Left ventricle myocardium inferior (tissue), 1 donor: ENCODE measurements at regions not wholly inside any gene's neighbourhood (a gene's known extent, or its start where the extent isn't known, plus 50 kb on each side); places are given as distances from the start of the nearest gene placed in this dataset.

ENCODE experiments used
- DNase-seq: peaks from one replicate; pipeline ENCODE4 v3.0.0-alpha.2; 2020
- H3K27ac ChIP-seq: fragments of 200-600 bp; replicated peaks from 2 replicates; pipeline ENCODE4 v1.8.0; 2021
- H3K27me3 ChIP-seq: fragments of 200-600 bp; 2 replicates; pipeline ENCODE4 v1.8.0; 2021; ENCODE audit warnings: low read depth
- H3K36me3 ChIP-seq: fragments of 200-600 bp; 2 replicates; pipeline ENCODE4 v1.8.0; 2021
- H3K4me1 ChIP-seq: fragments of 200-600 bp; 2 replicates; pipeline ENCODE4 v1.8.0; 2021
- H3K4me3 ChIP-seq: fragments of 200-600 bp; 2 replicates; pipeline ENCODE4 v1.8.0; 2021; ENCODE audit warnings: mild to moderate bottlenecking, moderate library complexity
- H3K9me3 ChIP-seq: fragments of 200-600 bp; replicated peaks from 2 replicates; pipeline ENCODE4 v1.8.0; 2021
- CTCF ChIP-seq: fragments of 200-600 bp; IDR thresholded peaks from 2 replicates; pipeline ENCODE4 v1.8.0; 2021; ENCODE audit warnings: antibody characterized with exemption, mild to moderate bottlenecking, borderline replicate concordance
- intact Hi-C: fragments of 100-400 bp; cut with micrococcal nuclease; formaldehyde crosslinking; loops from one replicate; pipeline ENCODE4 v1.11.0; 2022
- donor health status: DM: no; HTN: yes; CAD: no; lungs with severe emphysema.

DNA sequence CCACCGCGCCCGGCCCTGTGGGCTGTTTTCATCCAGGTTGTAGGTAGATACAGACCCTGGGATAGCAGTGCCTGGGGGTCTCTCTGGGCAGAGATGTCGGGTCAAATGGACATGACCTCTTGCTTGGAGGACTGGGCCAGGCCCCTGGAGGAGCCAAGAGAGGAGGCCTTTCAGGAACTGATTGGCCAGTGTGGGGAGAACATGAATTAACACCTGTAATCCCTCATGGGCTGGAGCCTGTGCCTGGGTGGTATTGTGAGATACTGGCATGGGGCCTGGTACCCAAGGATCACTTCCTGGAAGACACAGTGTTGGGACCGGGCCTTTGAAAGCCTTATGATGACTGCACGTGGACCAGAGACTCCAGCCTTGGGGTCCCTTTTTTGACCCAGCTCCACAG, 158.7 kb upstream of the SKOR2 start:
- Histone ChIP-seq H3K27ac (no peak overlapping the region), H3K4me3 (no peak overlapping the region), H3K36me3 (no peaks in the 10 kb centered on the region), H3K9me3 (no peaks in the 10 kb centered on the region), H3K4me1 (no peaks in the 10 kb centered on the region), H3K27me3 (peaks cover 30% of the 10 kb centered on the region)
- intact Hi-C loops: no loop called here
- no peak for DNase-seq
- no peak for TF ChIP-seq CTCF

DNA sequence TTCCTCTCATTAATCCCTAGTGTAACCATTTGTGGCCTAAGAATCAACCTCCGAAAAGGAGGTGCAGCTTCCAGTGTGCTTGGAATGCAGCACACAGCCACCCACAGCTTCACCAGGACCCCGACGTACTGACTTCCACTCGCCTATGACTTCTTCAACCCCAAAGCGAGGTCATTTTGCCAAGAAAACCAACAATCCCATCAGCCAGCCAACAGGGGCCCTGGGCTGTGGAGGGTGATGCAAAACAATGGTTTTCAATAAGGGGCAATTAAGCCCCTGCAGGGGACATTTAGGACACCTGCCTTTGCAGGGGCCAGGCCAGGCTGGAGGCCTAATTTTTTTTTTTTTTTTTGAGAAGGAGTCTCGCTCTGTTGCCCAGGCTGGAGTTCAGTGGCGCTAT, 158.1 kb upstream of the SKOR2 start:
- Histone ChIP-seq H3K4me3 (no peak overlapping the region), H3K4me1 (no peaks in the 10 kb centered on the region), H3K27ac (no peak overlapping the region), H3K9me3 (no peaks in the 10 kb centered on the region), H3K36me3 (no peaks in the 10 kb centered on the region), H3K27me3 (peaks cover 24% of the 10 kb centered on the region)
- DNase-seq: no peak
- intact Hi-C loops: no loop called here
- no peak for TF ChIP-seq CTCF

- no peak for DNase-seq
- peaks cover 6% of the 10 kb centered on the region for H3K27me3 ChIP-seq
- H3K36me3 ChIP-seq: no peaks in the 10 kb centered on the region
- no peaks in the 10 kb centered on the region for H3K9me3 ChIP-seq
- no peak overlapping the region for H3K27ac ChIP-seq
- H3K4me3 ChIP-seq: no peak overlapping the region
- no peak for TF ChIP-seq CTCF
- intact Hi-C loops: no loop called here
- no peaks in the 10 kb centered on the region for H3K4me1 ChIP-seq
Measured at GRCh38 chr18:47407736-47408135, 156.3 kb upstream of the SKOR2 start.

GRCh38 chr18:47404845-47405244, 153.4 kb upstream of the SKOR2 start:
- H3K4me1 ChIP-seq: no peaks in the 10 kb centered on the region
- H3K4me3 ChIP-seq: no peak overlapping the region
- H3K27ac ChIP-seq: no peak overlapping the region
- peaks cover 6% of the 10 kb centered on the region for H3K27me3 ChIP-seq
- H3K9me3 ChIP-seq: no peaks in the 10 kb centered on the region
- H3K36me3 ChIP-seq: no peaks in the 10 kb centered on the region
- intact Hi-C loops: no loop called here
- no peak for TF ChIP-seq CTCF
- no peak for DNase-seq

DNA sequence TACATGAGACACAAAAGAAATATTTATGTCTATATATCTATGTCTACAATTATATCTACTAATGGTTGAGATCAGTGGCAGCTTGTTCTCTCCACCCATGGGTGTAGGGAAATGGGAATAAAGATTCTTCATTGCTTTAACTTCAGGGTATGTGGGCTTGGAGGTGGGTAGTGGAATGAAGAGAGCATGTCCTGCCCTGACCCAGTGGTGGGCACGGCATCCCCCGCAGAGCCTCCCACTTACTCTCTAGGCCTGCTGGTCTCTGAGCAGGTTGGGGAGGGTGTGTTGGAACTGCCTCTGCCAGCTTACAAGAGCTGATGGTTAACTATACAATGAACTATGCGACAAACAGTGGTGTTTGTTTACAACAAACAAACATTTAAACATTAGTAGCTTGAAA, 152.5 kb upstream of the SKOR2 start:
- Histone ChIP-seq H3K4me3 (no peak overlapping the region), H3K9me3 (no peaks in the 10 kb centered on the region), H3K27me3 (peaks cover 15% of the 10 kb centered on the region), H3K27ac (no peak overlapping the region), H3K4me1 (no peaks in the 10 kb centered on the region), H3K36me3 (no peaks in the 10 kb centered on the region)
- no peak for DNase-seq
- intact Hi-C loops: no loop called here
- no peak for TF ChIP-seq CTCF

GRCh38 chr18:47403317-47403716, 151.9 kb upstream of the SKOR2 start:
- Histone ChIP-seq H3K27me3 (peaks cover 21% of the 10 kb centered on the region), H3K4me3 (no peak overlapping the region), H3K4me1 (no peaks in the 10 kb centered on the region), H3K36me3 (no peaks in the 10 kb centered on the region), H3K27ac (no peak overlapping the region), H3K9me3 (no peaks in the 10 kb centered on the region)
- intact Hi-C loops: no loop called here
- no peak for DNase-seq
- no peak for TF ChIP-seq CTCF
